ENCODE measurements at regions not wholly inside any gene's neighbourhood (a gene's known extent, or its start where the extent isn't known, plus 50 kb on each side); places are given as distances from the start of the nearest gene placed in this dataset.

DNA sequence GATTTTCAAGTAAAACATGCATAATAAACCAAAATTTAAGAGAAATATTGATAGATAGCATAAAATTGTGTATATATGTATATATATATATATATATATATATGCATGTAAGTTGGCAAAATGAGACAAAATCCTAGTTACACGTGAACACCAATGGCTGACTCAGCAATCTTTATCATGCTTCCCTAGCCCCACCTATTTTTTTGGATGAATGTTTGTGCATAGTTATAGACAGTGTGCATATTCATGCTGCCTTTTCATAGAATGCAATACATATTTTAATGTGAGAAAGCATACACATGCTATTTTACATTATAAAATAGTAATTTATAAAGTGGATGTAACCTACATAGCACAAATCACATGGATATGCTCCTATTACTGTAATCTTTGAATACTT, 230.3 kb downstream of the SH2D4B start:
- no peak for TF ChIP-seq SIN3A (IDR thresholded peaks at IDR 0.05; ENCODE audit: borderline replicate concordance, insufficient read depth, low read length)
- TF ChIP-seq REST (IDR thresholded peaks at IDR 0.05; ENCODE audit: insufficient read depth in 1 of 2, low read depth in 2 of 2, low read length in 2 of 2): no peak
- no peak for TF ChIP-seq POLR2AphosphoS5 (IDR thresholded peaks at IDR 0.05; ENCODE audit: low read depth, low read length)
- TF ChIP-seq FOXP2 (optimal IDR thresholded peaks at IDR 0.05; ENCODE audit: borderline replicate concordance, extremely low read depth, extremely low read length, insufficient read depth): no peak
- TF ChIP-seq TAF1 (IDR thresholded peaks at IDR 0.05; ENCODE audit: borderline replicate concordance, insufficient read depth, low read length): no peak

GRCh38 chr10:80769700-80770160, 232.0 kb downstream of the SH2D4B start:
- TF ChIP-seq SIN3A (IDR thresholded peaks at IDR 0.05; ENCODE audit: borderline replicate concordance, insufficient read depth, low read length): no peak
- TF ChIP-seq FOXP2 (optimal IDR thresholded peaks at IDR 0.05; ENCODE audit: borderline replicate concordance, extremely low read depth, extremely low read length, insufficient read depth): no peak
- TF ChIP-seq REST (IDR thresholded peaks at IDR 0.05; ENCODE audit: insufficient read depth in 1 of 2, low read depth in 2 of 2, low read length in 2 of 2): no peak
- TF ChIP-seq TAF1 (IDR thresholded peaks at IDR 0.05; ENCODE audit: borderline replicate concordance, insufficient read depth, low read length): 0 out of 2 replicates have a peak, but pooled peaks have one; percentile 22
- 0 out of 2 replicates have a peak, but pooled peaks have one; percentile 18 for TF ChIP-seq POLR2AphosphoS5 (IDR thresholded peaks at IDR 0.05; ENCODE audit: low read depth, low read length)

DNA sequence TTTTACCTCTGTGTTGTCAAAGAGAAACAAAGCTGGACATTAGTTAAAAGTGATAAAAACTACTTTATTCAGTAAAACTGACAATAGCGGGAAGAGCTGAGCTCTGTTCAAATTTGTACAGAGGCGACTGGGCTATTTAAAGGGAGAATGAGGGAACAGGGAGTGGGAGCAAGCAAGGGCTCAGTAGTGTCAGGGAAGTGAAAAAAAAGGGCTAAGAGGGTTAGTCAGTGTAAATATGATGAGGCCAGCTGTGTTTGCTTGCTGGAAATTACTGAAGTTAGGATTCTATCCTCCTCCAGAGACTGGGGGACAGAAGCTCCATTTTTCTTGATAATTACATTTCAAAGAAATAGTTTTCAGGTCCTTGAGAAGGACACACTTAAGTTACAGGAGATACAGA, 232.5 kb downstream of the SH2D4B start:
- no peak for TF ChIP-seq TAF1 (IDR thresholded peaks at IDR 0.05; ENCODE audit: borderline replicate concordance, insufficient read depth, low read length)
- no peak for TF ChIP-seq SIN3A (IDR thresholded peaks at IDR 0.05; ENCODE audit: borderline replicate concordance, insufficient read depth, low read length)
- no peak for TF ChIP-seq POLR2AphosphoS5 (IDR thresholded peaks at IDR 0.05; ENCODE audit: low read depth, low read length)
- TF ChIP-seq FOXP2 (optimal IDR thresholded peaks at IDR 0.05; ENCODE audit: borderline replicate concordance, extremely low read depth, extremely low read length, insufficient read depth): no peak
- no peak for TF ChIP-seq REST (IDR thresholded peaks at IDR 0.05; ENCODE audit: insufficient read depth in 1 of 2, low read depth in 2 of 2, low read length in 2 of 2)

DNA sequence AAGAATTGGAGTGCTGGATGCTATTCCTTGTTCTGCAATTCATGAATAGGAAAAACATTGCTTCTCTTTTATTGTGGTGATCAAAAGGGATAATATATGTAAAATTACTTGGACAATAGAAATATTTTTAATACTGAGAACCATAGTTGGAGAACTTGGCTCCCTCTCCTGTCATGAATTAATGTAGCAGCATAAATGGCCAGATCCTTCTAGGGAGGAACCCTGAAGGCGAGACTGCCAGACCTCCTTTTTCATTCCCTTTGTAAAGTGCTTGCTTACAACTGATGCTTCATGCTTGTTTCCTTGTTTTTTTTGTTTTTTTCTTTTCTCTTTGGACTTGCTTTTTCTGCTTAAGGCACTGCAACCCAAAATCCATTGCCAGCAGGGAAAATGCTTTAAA, 233.6 kb downstream of the SH2D4B start:
- TF ChIP-seq TAF1 (IDR thresholded peaks at IDR 0.05; ENCODE audit: borderline replicate concordance, insufficient read depth, low read length) (no peak), REST (IDR thresholded peaks at IDR 0.05; ENCODE audit: insufficient read depth in 1 of 2, low read depth in 2 of 2, low read length in 2 of 2) (no peak), POLR2AphosphoS5 (IDR thresholded peaks at IDR 0.05; ENCODE audit: low read depth, low read length) (no peak), SIN3A (IDR thresholded peaks at IDR 0.05; ENCODE audit: borderline replicate concordance, insufficient read depth, low read length) (no peak), FOXP2 (optimal IDR thresholded peaks at IDR 0.05; ENCODE audit: borderline replicate concordance, extremely low read depth, extremely low read length, insufficient read depth) (no peak)

Measured in PFSK-1 (cell line).